Keratinocyte (primary cell): ENCODE measurements at regions not wholly inside any gene's neighbourhood (a gene's known extent, or its start where the extent isn't known, plus 50 kb on each side); places are given as distances from the start of the nearest gene placed in this dataset.

ENCODE experiments used
- DNase-seq: peaks from one replicate; pipeline ENCODE4 v3.0.0-alpha.2; 2011; ENCODE audit warnings: low read depth, missing footprints, low spot score
- FAIRE-seq: peaks from 2 replicates; lab custom pipeline; 2011; peaks lifted over from hg19 to GRCh38; lab: Jason Lieb, UNC
- H2AFZ ChIP-seq: 2 replicates; pipeline ENCODE4 v1.6.0; 2012; ENCODE audit warnings: low read length, control low read depth, inconsistent platforms; ENCODE audit not compliant: control insufficient read depth
- H3K27ac ChIP-seq: 2 replicates; pipeline ENCODE4 v1.5.1; 2011; ENCODE audit warnings: low read length; ENCODE audit not compliant: control insufficient read depth, insufficient read depth
- H3K27me3 ChIP-seq: 3 replicates; pipeline ENCODE4 v1.6.0; 2011; ENCODE audit warnings: low read length; ENCODE audit not compliant: control insufficient read depth, insufficient read depth; ENCODE audit errors: extremely low read depth
- H3K36me3 ChIP-seq, 2 experiments: 2 replicates in 1 of 2; 3 replicates in 1 of 2; pipeline ENCODE4 v1.5.1; 2011; ENCODE audit warnings: low read length in 2 of 2, mild to moderate bottlenecking in 1 of 2; ENCODE audit not compliant: control insufficient read depth in 2 of 2, insufficient read depth in 2 of 2; ENCODE audit errors: extremely low read depth in 1 of 2
- H3K4me1 ChIP-seq: 3 replicates; pipeline ENCODE4 v1.5.1; 2011; ENCODE audit warnings: low read length; ENCODE audit not compliant: control insufficient read depth, insufficient read depth; ENCODE audit errors: extremely low read depth
- H3K4me2 ChIP-seq: 3 replicates; pipeline ENCODE4 v1.6.0; 2011; ENCODE audit warnings: low read depth, low read length; ENCODE audit not compliant: control insufficient read depth, insufficient read depth; ENCODE audit errors: extremely low read depth
- H3K4me3 ChIP-seq, 3 experiments: fragments of 200-600 bp in 1 of 3; sonication (generic) in 1 of 3; 2 replicates in 2 of 3; 3 replicates in 1 of 3; pipeline ENCODE4 v1.5.1; 2011 to 2016; ENCODE audit warnings: low read length in 3 of 3, mild to moderate bottlenecking in 3 of 3, control low read depth in 2 of 3, inconsistent platforms in 1 of 3, low read depth in 1 of 3, mixed read lengths in 1 of 3, mixed run types in 1 of 3, moderate library complexity in 1 of 3; ENCODE audit not compliant: control insufficient read depth in 2 of 3, insufficient read depth in 2 of 3; ENCODE audit errors: extremely low read depth in 1 of 3
- H3K79me2 ChIP-seq: 2 replicates; pipeline ENCODE4 v1.6.0; 2012; ENCODE audit warnings: low read length; ENCODE audit not compliant: control insufficient read depth, insufficient read depth
- H3K9ac ChIP-seq: 3 replicates; pipeline ENCODE4 v1.6.0; 2011; ENCODE audit warnings: low read length; ENCODE audit not compliant: control insufficient read depth, insufficient read depth; ENCODE audit errors: extremely low read depth
- H3K9me1 ChIP-seq: 3 replicates; pipeline ENCODE4 v1.6.0; 2011; ENCODE audit warnings: low read length; ENCODE audit not compliant: control insufficient read depth, insufficient read depth; ENCODE audit errors: extremely low read depth
- H3K9me3 ChIP-seq: 2 replicates; pipeline ENCODE4 v1.5.1; 2012; ENCODE audit warnings: low read depth, low read length; ENCODE audit not compliant: control insufficient read depth
- H4K20me1 ChIP-seq: 3 replicates; pipeline ENCODE4 v1.6.0; 2011; ENCODE audit warnings: low read length; ENCODE audit not compliant: control insufficient read depth, insufficient read depth; ENCODE audit errors: extremely low read depth
- EZH2 ChIP-seq: IDR thresholded peaks from one replicate; pipeline ENCODE4 v1.6.1; 2012; ENCODE audit warnings: inconsistent platforms, mild to moderate bottlenecking, low read length, moderate library complexity
- dilution Hi-C: fragments of 300-500 bp; cut with MboI; formaldehyde crosslinking; loops from one replicate; pipeline ENCODE4 v1.7.0; 2020; ENCODE audit warnings: low sequenced_read_pairs; ENCODE audit not compliant: extremely low pct_ligation_motif_present
- TF ChIP-seq, protein P1 (sequence below), 3 experiments: IDR thresholded peaks in 1 of 3; conservative IDR thresholded peaks in 1 of 3; optimal IDR thresholded peaks in 1 of 3; 2 replicates in 2 of 3; 3 replicates in 1 of 3; pipeline versions ENCODE3 to v1.5.1; 2011; ENCODE audit warnings: low read length in 3 of 3, mild to moderate bottlenecking in 3 of 3, moderate library complexity in 2 of 3, control low read depth in 1 of 3, inconsistent platforms in 1 of 3; ENCODE audit not compliant: insufficient read depth in 2 of 3; ENCODE audit errors: extremely low read depth in 1 of 3

DNA sequence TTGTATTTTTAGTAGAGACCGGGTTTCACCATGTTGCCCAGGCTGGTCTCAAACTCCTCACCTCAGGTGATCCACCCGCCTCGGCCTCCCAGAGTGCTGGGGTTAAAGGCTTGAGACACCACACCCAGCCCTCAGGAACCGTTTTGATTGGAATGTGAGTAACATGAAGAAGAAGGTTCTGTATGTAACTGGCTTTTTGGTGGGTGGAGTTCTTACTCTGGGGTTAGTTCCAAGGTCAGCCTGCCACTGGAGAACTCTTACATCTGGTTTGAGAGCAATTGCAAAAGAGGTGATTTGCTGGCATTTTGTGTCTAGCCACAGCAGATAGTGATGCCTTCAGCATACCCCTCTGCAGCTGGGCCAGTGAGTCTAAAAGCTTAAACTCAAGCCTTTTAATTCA lies 457.8 kb upstream of the VSTM2A start:
- dilution Hi-C loops, result no loop called here
- DNase-seq, result no peak
- H3K4me2 ChIP-seq, result no peak overlapping the region
- H3K4me3 ChIP-seq, result no peak overlapping the region
- no peaks in the 10 kb centered on the region for H3K27me3 ChIP-seq
- no peak for FAIRE-seq
- no peaks in the 10 kb centered on the region for H3K36me3 ChIP-seq
- no peaks in the 10 kb centered on the region for H4K20me1 ChIP-seq
- no peaks in the 10 kb centered on the region for H3K9me3 ChIP-seq
- H3K4me1 ChIP-seq, result peaks cover 1% of the 10 kb centered on the region
- TF ChIP-seq, protein P1, sequence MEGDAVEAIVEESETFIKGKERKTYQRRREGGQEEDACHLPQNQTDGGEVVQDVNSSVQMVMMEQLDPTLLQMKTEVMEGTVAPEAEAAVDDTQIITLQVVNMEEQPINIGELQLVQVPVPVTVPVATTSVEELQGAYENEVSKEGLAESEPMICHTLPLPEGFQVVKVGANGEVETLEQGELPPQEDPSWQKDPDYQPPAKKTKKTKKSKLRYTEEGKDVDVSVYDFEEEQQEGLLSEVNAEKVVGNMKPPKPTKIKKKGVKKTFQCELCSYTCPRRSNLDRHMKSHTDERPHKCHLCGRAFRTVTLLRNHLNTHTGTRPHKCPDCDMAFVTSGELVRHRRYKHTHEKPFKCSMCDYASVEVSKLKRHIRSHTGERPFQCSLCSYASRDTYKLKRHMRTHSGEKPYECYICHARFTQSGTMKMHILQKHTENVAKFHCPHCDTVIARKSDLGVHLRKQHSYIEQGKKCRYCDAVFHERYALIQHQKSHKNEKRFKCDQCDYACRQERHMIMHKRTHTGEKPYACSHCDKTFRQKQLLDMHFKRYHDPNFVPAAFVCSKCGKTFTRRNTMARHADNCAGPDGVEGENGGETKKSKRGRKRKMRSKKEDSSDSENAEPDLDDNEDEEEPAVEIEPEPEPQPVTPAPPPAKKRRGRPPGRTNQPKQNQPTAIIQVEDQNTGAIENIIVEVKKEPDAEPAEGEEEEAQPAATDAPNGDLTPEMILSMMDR (optimal IDR thresholded peaks at IDR 0.05 in 1 of 3, IDR thresholded peaks at IDR 0.05 in 1 of 3, conservative IDR thresholded peaks at IDR 0.05 in 1 of 3; ENCODE audit: extremely low read depth in 1 of 3, insufficient read depth in 2 of 3, low read length in 3 of 3), result no peak
- no peak for TF ChIP-seq EZH2
- H3K9ac ChIP-seq, result no peak overlapping the region
- H3K79me2 ChIP-seq, result no peaks in the 10 kb centered on the region
- H3K27ac ChIP-seq, result no peak overlapping the region
- no peaks in the 10 kb centered on the region for H3K9me1 ChIP-seq
- H2AFZ ChIP-seq, result no peak overlapping the region

DNA sequence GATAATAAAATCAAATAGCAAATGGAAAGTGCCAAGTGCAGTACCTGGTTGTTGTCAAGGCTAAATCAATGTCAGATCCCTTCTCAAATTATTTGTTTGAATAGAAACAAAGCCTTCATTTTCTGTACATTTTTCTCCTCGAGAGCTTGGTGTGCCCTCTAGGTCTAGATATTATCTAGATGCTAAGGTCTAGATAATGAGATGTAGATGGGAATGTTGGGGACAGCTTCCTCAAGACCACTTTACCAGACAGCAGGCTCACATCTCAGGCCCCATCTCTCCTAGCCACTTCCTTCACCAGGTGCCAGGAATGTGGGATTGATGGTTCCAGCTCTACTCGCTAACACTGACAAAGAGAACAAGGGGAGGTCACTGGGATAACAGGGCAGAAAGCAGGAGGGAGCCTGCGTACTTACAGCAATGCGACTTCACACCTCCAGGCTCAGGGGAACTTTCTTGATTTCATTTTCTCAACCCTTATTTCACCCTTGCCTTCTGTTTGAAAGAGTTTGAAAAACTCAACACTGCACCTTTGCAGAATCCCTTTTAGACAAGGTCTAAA lies 451.4 kb upstream of the VSTM2A start:
- TF ChIP-seq, protein P1 (optimal IDR thresholded peaks at IDR 0.05 in 1 of 3, IDR thresholded peaks at IDR 0.05 in 1 of 3, conservative IDR thresholded peaks at IDR 0.05 in 1 of 3; ENCODE audit: extremely low read depth in 1 of 3, insufficient read depth in 2 of 3, low read length in 3 of 3), result no peak
- TF ChIP-seq EZH2, result no peak
- no peaks in the 10 kb centered on the region for H3K9me3 ChIP-seq
- no peak overlapping the region for H3K27ac ChIP-seq
- H3K9me1 ChIP-seq, result no peaks in the 10 kb centered on the region
- H3K36me3 ChIP-seq, result no peaks in the 10 kb centered on the region
- no peak overlapping the region for H3K9ac ChIP-seq
- H4K20me1 ChIP-seq, result no peaks in the 10 kb centered on the region
- no peaks in the 10 kb centered on the region for H3K79me2 ChIP-seq
- no peak overlapping the region for H2AFZ ChIP-seq
- peaks cover 3% of the 10 kb centered on the region for H3K4me1 ChIP-seq
- H3K4me2 ChIP-seq, result no peak overlapping the region
- DNase-seq (no peak), FAIRE-seq (no peak)
- H3K4me3 ChIP-seq, result no peak overlapping the region
- dilution Hi-C loops, result no loop called here
- no peaks in the 10 kb centered on the region for H3K27me3 ChIP-seq
